Suprapubic skin (tissue), 4 donors: ENCODE measurements at regions not wholly inside any gene's neighbourhood (a gene's known extent, or its start where the extent isn't known, plus 50 kb on each side); places are given as distances from the start of the nearest gene placed in this dataset.

Source experiments
- DNase-seq, 2 donors: peaks; one replicate each; pipeline ENCODE4 v3.0.0-alpha.2; 2019; ENCODE audit warnings: low spot score in 2 of 2
- H3K27ac ChIP-seq: fragments of 200-600 bp; sonication (generic); one replicate; pipeline ENCODE4 v1.5.1; 2019
- H3K27me3 ChIP-seq: fragments of 200-600 bp; sonication (generic); one replicate; pipeline ENCODE4 v1.5.1; 2019
- H3K36me3 ChIP-seq: fragments of 200-600 bp; sonication (generic); one replicate; pipeline ENCODE4 v1.5.1; 2019
- H3K4me1 ChIP-seq: fragments of 200-600 bp; sonication (generic); one replicate; pipeline ENCODE4 v1.5.1; 2019
- H3K4me3 ChIP-seq: fragments of 200-600 bp; sonication (generic); one replicate; pipeline ENCODE4 v1.5.1; 2019; ENCODE audit warnings: mild to moderate bottlenecking
- H3K9me3 ChIP-seq: fragments of 200-600 bp; sonication (generic); one replicate; pipeline ENCODE4 v1.5.1; 2019
- EP300 ChIP-seq: sonication (generic); formaldehyde crosslinking; IDR thresholded peaks from one replicate; pipeline ENCODE4 v1.6.1; 2017; ENCODE audit warnings: antibody characterized with exemption
- POLR2A ChIP-seq, 2 donors: fragments of 450-650 bp; IDR thresholded peaks; one replicate each; pipeline ENCODE4 v1.6.1; 2017; ENCODE audit warnings: antibody characterized with exemption in 2 of 2, mild to moderate bottlenecking in 2 of 2, moderate library complexity in 2 of 2
- POLR2AphosphoS5 ChIP-seq, 3 donors: sonication (generic); formaldehyde crosslinking; IDR thresholded peaks; one replicate each; pipeline ENCODE4 v1.6.1; 2017; ENCODE audit warnings: antibody characterized with exemption in 3 of 3
- WGBS: methylation state at CpG from one replicate; pipeline ENCODE4 v1.1.5; 2018; 5-methylcytosine and 5-hydroxymethylcytosine counted together
- TF ChIP-seq, protein P1 (sequence below), 2 donors: fragments of 200-600 bp in 1 of 2; fragments of 450-650 bp in 1 of 2; sonication (generic) in 1 of 2; IDR thresholded peaks; one replicate each; pipeline ENCODE4 v1.5.1; 2016 to 2019; ENCODE audit warnings: antibody characterized with exemption in 2 of 2, mild to moderate bottlenecking in 1 of 2, moderate library complexity in 1 of 2

DNA sequence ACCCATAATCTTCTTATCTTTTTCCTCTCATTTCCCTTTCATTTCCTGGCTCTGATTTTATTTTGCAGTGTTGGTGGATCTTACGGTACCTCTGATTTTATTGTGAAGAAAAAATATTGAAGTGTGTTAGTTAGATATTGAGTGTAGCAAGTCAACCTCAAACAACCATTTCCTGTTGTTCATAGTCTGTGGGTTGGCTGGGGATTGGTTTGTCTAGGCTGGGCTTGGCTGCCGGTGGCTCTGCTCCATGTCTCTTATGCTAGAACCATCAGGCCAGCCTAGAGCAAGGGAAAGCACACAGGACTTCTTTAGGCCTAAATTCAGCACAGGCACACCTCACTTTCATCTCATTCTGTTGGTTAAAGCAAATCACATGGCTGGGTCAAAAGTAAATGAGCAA, 383.1 kb upstream of the LCORL start:
- Histone ChIP-seq H3K27ac (no peak overlapping the region), H3K9me3 (no peaks in the 10 kb centered on the region), H3K36me3 (no peaks in the 10 kb centered on the region), H3K4me1 (no peaks in the 10 kb centered on the region), H3K4me3 (no peak overlapping the region), H3K27me3 (no peaks in the 10 kb centered on the region)
- TF ChIP-seq EP300: no peak
- no peak for DNase-seq
- WGBS: 83% methylated on average over 2 of the region's 2 CpGs

DNA sequence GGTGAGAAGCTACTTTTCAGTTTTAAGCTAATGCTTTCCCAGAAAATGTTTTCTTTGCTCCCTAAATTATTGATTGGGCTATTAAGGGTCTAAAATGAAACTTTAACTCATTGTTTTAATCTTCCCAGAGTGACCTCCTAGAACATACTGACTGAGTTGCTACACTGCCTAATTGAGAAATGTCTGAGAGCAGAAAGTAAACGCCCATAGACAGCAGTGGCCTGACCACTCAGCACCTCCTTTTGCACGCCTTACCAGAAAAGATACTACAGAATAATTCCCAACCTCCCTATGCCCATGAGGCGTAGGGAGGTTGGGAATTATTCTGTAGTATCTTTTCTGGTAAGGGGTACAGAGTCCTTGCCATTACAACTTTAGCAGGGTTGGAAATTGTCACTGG, 381.8 kb upstream of the LCORL start:
- Histone ChIP-seq H3K27ac (no peak overlapping the region), H3K36me3 (no peaks in the 10 kb centered on the region), H3K4me1 (no peaks in the 10 kb centered on the region), H3K4me3 (no peak overlapping the region), H3K27me3 (no peaks in the 10 kb centered on the region), H3K9me3 (no peaks in the 10 kb centered on the region)
- no peak for TF ChIP-seq POLR2AphosphoS5 (IDR thresholded peaks at IDR 0.05)
- TF ChIP-seq, protein P1, sequence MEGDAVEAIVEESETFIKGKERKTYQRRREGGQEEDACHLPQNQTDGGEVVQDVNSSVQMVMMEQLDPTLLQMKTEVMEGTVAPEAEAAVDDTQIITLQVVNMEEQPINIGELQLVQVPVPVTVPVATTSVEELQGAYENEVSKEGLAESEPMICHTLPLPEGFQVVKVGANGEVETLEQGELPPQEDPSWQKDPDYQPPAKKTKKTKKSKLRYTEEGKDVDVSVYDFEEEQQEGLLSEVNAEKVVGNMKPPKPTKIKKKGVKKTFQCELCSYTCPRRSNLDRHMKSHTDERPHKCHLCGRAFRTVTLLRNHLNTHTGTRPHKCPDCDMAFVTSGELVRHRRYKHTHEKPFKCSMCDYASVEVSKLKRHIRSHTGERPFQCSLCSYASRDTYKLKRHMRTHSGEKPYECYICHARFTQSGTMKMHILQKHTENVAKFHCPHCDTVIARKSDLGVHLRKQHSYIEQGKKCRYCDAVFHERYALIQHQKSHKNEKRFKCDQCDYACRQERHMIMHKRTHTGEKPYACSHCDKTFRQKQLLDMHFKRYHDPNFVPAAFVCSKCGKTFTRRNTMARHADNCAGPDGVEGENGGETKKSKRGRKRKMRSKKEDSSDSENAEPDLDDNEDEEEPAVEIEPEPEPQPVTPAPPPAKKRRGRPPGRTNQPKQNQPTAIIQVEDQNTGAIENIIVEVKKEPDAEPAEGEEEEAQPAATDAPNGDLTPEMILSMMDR (IDR thresholded peaks at IDR 0.05): no peak
- TF ChIP-seq POLR2A (IDR thresholded peaks at IDR 0.05): no peak
- no peak for TF ChIP-seq EP300
- 84% methylated on average over 3 of the region's 3 CpGs for WGBS
- no peak for DNase-seq

DNA sequence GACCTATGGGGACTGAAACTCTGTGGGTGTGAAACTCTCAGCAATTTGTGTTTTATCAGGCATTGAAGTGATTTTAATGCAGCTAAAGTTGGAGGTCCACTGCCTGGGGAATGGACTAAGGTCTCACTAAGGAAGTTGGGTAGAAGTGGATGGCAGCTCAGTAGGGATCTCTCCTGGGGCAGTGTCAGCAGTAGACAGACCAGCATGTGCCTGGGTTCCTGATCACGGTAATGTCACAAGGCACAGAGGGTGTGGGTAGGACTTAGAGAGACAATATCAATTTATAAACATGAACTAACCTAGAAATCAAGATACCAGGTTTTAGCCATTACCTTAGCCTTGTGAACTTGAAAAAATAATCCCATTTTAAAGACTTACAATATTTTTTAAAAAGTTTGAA, 380.3 kb upstream of the LCORL start:
- WGBS: 58% methylated on average over 1 of the region's 1 CpG

DNA sequence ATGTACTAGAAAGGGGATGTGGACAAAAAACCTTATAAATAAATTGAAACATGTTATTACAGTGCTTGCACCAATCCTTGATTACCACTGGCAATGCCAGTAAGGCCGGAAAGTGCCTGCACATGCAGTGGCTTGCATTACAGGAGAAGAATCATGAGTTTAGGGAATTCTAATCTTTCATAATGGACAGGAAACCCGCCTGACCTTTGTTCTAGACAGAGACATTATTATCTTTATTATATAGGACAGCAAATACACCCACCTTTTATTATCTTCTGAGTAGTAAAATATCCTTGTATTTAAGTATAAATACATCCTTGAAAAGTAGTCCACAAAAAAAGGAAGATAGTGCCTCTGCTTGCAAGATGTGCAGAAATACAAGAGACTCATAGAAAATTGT, 379.9 kb upstream of the LCORL start:
- 57% methylated on average over 2 of the region's 2 CpGs for WGBS
- no peaks in the 10 kb centered on the region for H3K4me1 ChIP-seq
- H3K36me3 ChIP-seq: no peaks in the 10 kb centered on the region
- no peak for TF ChIP-seq POLR2AphosphoS5 (IDR thresholded peaks at IDR 0.05)
- TF ChIP-seq EP300: no peak
- TF ChIP-seq, protein P1 (IDR thresholded peaks at IDR 0.05): no peak
- TF ChIP-seq POLR2A (IDR thresholded peaks at IDR 0.05): no peak
- no peak for DNase-seq
- H3K4me3 ChIP-seq: no peak overlapping the region
- no peak overlapping the region for H3K27ac ChIP-seq
- H3K27me3 ChIP-seq: no peaks in the 10 kb centered on the region
- no peaks in the 10 kb centered on the region for H3K9me3 ChIP-seq

More for the DNA sequence above, 380.3 kb upstream of the LCORL start:
- H3K4me1 ChIP-seq: no peaks in the 10 kb centered on the region
- no peaks in the 10 kb centered on the region for H3K27me3 ChIP-seq
- H3K36me3 ChIP-seq: no peaks in the 10 kb centered on the region
- no peak for DNase-seq
- no peak overlapping the region for H3K27ac ChIP-seq
- TF ChIP-seq EP300 (no peak), POLR2AphosphoS5 (IDR thresholded peaks at IDR 0.05) (no peak), POLR2A (IDR thresholded peaks at IDR 0.05) (no peak)
- TF ChIP-seq, protein P1 (IDR thresholded peaks at IDR 0.05): no peak
- no peak overlapping the region for H3K4me3 ChIP-seq
- H3K9me3 ChIP-seq: no peaks in the 10 kb centered on the region

DNA sequence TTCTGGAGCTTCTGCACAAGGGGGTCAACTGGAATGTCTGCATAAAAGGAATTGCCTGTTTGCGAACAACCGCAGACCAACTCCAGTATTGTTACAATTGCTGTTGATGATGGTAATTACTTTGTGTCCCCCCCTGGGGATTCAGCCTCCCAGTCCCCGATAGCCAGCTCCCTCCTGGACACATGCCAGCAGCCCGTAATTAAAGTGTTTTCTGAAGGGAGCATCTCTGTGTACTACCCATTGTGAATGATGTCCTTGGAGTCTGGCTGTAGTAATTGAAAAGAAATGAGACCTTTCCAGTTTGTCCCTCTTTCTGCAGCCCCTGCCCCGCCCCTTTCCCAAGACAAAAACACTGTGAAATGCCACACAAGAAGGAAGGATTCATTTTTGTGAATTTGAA, 377.1 kb upstream of the LCORL start:
- no peak for DNase-seq

More for the DNA sequence above, 377.1 kb upstream of the LCORL start:
- WGBS: 29% methylated on average over 5 of the region's 5 CpGs
- Histone ChIP-seq H3K27ac (no peak overlapping the region), H3K4me1 (no peaks in the 10 kb centered on the region), H3K9me3 (no peaks in the 10 kb centered on the region), H3K27me3 (no peaks in the 10 kb centered on the region), H3K36me3 (no peaks in the 10 kb centered on the region), H3K4me3 (no peak overlapping the region)
- TF ChIP-seq POLR2AphosphoS5 (IDR thresholded peaks at IDR 0.05) (no peak), POLR2A (IDR thresholded peaks at IDR 0.05) (no peak), EP300 (no peak)
- TF ChIP-seq, protein P1 (IDR thresholded peaks at IDR 0.05): no peak
